WTC11 (cell line): ENCODE measurements at regions not wholly inside any gene's neighbourhood (a gene's known extent, or its start where the extent isn't known, plus 50 kb on each side); places are given as distances from the start of the nearest gene placed in this dataset.

Experiments
- ATAC-seq: fragments of 200-7000 bp; cut with Tn5 transposase; 2 replicates; pipeline ENCODE4 v1.10.0; 2021; ENCODE audit warnings: mild to moderate bottlenecking, moderate library complexity
- CTCF ChIA-PET: fragments of 300-600 bp; sonication (Branson Sonifier 250); formaldehyde crosslinking; loops from one replicate; lab custom pipeline; 2021; ENCODE audit warnings: antibody characterized with exemption; lab: Charles Lee
- POLR2A ChIA-PET: fragments of 350-600 bp; sonication (Branson Sonifier 250); formaldehyde crosslinking; loops from one replicate; lab custom pipeline; 2021; ENCODE audit warnings: antibody characterized with exemption; lab: Charles Lee
- DNase-seq: peaks from one replicate; pipeline ENCODE4 v3.0.0; 2021; ENCODE audit warnings: low spot score
- H3K27ac Mint-ChIP-seq: 2 replicates; pipeline ENCODE4 v1.8.0; 2021; ENCODE audit warnings: mixed read lengths
- H3K27me3 Mint-ChIP-seq: 2 replicates; pipeline ENCODE4 v1.8.0; 2021; ENCODE audit warnings: low read depth, mild to moderate bottlenecking, moderate library complexity, mixed read lengths
- H3K36me3 Mint-ChIP-seq: 2 replicates; pipeline ENCODE4 v1.8.0; 2021; ENCODE audit warnings: mixed read lengths
- H3K4me1 Mint-ChIP-seq: 2 replicates; pipeline ENCODE4 v1.8.0; 2022; ENCODE audit warnings: mixed read lengths
- H3K4me3 Mint-ChIP-seq: 2 replicates; pipeline ENCODE4 v1.8.0; 2021; ENCODE audit warnings: mild to moderate bottlenecking, moderate library complexity, mixed read lengths
- H3K9me3 Mint-ChIP-seq: 2 replicates; pipeline ENCODE4 v1.8.0; 2021; ENCODE audit warnings: mixed read lengths
- ELF4 ChIP-seq: sonication (generic); formaldehyde crosslinking; IDR thresholded peaks from 2 replicates; pipeline ENCODE4 v1.8.1; 2022; ENCODE audit warnings: low read depth, mild to moderate bottlenecking, moderate library complexity, missing genetic modification reagents
- HMGA2 ChIP-seq: fragments of 250-450 bp; sonication (Bioruptor Pico); IDR thresholded peaks from 2 replicates; pipeline ENCODE4 v1.4.0; 2021; ENCODE audit warnings: mild to moderate bottlenecking, moderate library complexity
- NFYB ChIP-seq: sonication (generic); formaldehyde crosslinking; conservative IDR thresholded peaks from 2 replicates; pipeline ENCODE4 v1.8.0; 2022; ENCODE audit warnings: low read depth, missing genetic modification reagents
- NR2C2 ChIP-seq: sonication (generic); formaldehyde crosslinking; IDR thresholded peaks from 2 replicates; pipeline ENCODE4 v1.8.0; 2022; ENCODE audit warnings: mild to moderate bottlenecking, missing genetic modification reagents
- RORB ChIP-seq: fragments of 250-450 bp; sonication (Bioruptor Pico); IDR thresholded peaks from 2 replicates; pipeline ENCODE4 v1.9.0; 2021; ENCODE audit warnings: mild to moderate bottlenecking
- TF ChIP-seq, protein P1 (sequence below): fragments of 200-600 bp; IDR thresholded peaks from 2 replicates; pipeline ENCODE4 v1.8.0; 2022; ENCODE audit warnings: antibody characterized with exemption
- TF ChIP-seq, protein P2 (sequence below): sonication (generic); formaldehyde crosslinking; IDR thresholded peaks from 2 replicates; pipeline ENCODE4 v1.8.1; 2023; ENCODE audit warnings: mild to moderate bottlenecking, moderate library complexity, missing genetic modification reagents
- TF ChIP-seq, protein P3 (sequence below): fragments of 250-450 bp; sonication (Bioruptor Pico); IDR thresholded peaks from 2 replicates; pipeline ENCODE4 v1.8.0; 2021; ENCODE audit warnings: mild to moderate bottlenecking
- TF ChIP-seq, protein P4 (sequence below): sonication (generic); formaldehyde crosslinking; IDR thresholded peaks from 2 replicates; pipeline ENCODE4 v1.8.1; 2022; ENCODE audit warnings: mild to moderate bottlenecking, moderate library complexity, missing genetic modification reagents
- TF ChIP-seq, protein P5 (sequence below): sonication (generic); formaldehyde crosslinking; IDR thresholded peaks from 2 replicates; pipeline ENCODE4 v1.8.0; 2022; ENCODE audit warnings: mild to moderate bottlenecking, missing genetic modification reagents
- TF ChIP-seq, protein P6 (sequence below): sonication (generic); formaldehyde crosslinking; IDR thresholded peaks from 2 replicates; pipeline ENCODE4 v1.8.1; 2023; ENCODE audit warnings: mild to moderate bottlenecking, missing genetic modification reagents
- TF ChIP-seq, protein P7 (sequence below): sonication (generic); formaldehyde crosslinking; IDR thresholded peaks from 2 replicates; pipeline ENCODE4 v1.8.1; 2022; ENCODE audit warnings: missing genetic modification reagents, borderline replicate concordance

DNA sequence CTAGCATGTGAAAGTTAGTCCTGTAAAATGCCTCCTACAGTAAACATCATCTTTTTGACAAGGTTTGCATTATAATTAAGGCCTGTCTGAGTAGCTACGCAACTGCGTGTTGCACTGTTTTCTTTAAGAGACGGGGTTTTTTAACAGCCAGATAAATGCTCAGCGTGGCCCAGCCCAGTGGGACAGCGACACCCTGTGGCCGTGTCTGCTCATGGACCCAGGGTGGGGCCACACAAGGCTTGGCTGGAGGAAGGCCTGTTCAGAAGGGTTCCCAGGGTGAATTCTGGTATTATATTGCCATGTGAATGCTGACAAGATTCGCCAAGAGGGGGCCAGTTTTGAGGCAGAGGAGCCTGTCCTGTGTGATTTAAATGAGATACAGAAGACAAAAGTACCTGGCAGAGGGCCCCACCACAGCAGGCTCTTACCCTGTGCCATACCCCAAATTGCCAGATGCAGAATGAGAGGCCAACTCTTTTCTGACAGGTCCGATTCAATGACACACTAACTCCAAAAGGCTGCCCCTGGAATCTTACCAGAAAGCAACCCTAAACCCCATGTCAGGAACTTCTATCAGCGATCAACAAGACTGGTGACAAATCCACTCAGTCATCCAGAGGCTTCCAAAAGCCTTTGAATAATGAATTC lies 65.9 kb upstream of the IRX6 start:
- ATAC-seq: peak; percentile 95
- Mint-ChIP-seq H3K27me3 (no peaks in the 10 kb centered on the region), H3K9me3 (peaks cover 17% of the 10 kb centered on the region), H3K4me3 (no peak overlapping the region), H3K36me3 (peaks cover 5% of the 10 kb centered on the region), H3K4me1 (no peaks in the 10 kb centered on the region), H3K27ac (no peak overlapping the region)
- ChIA-PET POLR2A (no interaction called here), CTCF (interaction anchor here (0.5 to 1.6 kb wide), 32 partner anchors 9 to 1708 kb away, joined by 3 to 19 read pairs (median 4); partner anchors contain the start of gene IRX5)
- peak; percentile 84 for DNase-seq
- TF ChIP-seq, protein P1, sequence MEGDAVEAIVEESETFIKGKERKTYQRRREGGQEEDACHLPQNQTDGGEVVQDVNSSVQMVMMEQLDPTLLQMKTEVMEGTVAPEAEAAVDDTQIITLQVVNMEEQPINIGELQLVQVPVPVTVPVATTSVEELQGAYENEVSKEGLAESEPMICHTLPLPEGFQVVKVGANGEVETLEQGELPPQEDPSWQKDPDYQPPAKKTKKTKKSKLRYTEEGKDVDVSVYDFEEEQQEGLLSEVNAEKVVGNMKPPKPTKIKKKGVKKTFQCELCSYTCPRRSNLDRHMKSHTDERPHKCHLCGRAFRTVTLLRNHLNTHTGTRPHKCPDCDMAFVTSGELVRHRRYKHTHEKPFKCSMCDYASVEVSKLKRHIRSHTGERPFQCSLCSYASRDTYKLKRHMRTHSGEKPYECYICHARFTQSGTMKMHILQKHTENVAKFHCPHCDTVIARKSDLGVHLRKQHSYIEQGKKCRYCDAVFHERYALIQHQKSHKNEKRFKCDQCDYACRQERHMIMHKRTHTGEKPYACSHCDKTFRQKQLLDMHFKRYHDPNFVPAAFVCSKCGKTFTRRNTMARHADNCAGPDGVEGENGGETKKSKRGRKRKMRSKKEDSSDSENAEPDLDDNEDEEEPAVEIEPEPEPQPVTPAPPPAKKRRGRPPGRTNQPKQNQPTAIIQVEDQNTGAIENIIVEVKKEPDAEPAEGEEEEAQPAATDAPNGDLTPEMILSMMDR: peak; percentile 91
- no peak for TF ChIP-seq HMGA2 (CRISPR knock-in tag)

DNA sequence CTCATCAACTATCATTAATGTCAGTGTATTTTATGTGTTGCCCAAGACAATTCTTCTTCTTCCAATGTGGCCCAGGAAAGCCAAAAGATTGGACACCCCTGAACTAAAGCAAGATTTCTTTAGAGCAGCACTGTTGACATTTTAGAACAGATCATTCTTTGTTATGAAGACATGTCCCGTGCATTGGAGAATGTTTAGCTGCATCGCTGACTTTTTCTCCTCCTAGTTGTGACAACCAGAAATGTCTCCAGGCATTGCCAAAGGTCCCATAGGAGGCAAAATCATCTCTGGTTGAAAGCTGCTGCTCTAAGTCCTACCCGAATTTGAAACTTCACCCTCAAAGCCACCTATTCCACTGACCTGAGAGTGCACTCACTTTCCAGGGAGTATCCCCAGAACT lies 62.7 kb upstream of the IRX6 start:
- TF ChIP-seq, protein P2, sequence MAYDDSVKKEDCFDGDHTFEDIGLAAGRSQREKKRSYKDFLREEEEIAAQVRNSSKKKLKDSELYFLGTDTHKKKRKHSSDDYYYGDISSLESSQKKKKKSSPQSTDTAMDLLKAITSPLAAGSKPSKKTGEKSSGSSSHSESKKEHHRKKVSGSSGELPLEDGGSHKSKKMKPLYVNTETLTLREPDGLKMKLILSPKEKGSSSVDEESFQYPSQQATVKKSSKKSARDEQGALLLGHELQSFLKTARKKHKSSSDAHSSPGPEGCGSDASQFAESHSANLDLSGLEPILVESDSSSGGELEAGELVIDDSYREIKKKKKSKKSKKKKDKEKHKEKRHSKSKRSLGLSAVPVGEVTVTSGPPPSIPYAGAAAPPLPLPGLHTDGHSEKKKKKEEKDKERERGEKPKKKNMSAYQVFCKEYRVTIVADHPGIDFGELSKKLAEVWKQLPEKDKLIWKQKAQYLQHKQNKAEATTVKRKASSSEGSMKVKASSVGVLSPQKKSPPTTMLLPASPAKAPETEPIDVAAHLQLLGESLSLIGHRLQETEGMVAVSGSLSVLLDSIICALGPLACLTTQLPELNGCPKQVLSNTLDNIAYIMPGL (CRISPR knock-in tag): no peak
- TF ChIP-seq, protein P3, sequence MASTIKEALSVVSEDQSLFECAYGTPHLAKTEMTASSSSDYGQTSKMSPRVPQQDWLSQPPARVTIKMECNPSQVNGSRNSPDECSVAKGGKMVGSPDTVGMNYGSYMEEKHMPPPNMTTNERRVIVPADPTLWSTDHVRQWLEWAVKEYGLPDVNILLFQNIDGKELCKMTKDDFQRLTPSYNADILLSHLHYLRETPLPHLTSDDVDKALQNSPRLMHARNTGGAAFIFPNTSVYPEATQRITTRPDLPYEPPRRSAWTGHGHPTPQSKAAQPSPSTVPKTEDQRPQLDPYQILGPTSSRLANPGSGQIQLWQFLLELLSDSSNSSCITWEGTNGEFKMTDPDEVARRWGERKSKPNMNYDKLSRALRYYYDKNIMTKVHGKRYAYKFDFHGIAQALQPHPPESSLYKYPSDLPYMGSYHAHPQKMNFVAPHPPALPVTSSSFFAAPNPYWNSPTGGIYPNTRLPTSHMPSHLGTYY (CRISPR knock-in tag): no peak
- TF ChIP-seq NFYB (CRISPR knock-in tag) (no peak), NR2C2 (CRISPR knock-in tag) (no peak), RORB (no peak), ELF4 (CRISPR knock-in tag) (no peak)
- TF ChIP-seq, protein P4, sequence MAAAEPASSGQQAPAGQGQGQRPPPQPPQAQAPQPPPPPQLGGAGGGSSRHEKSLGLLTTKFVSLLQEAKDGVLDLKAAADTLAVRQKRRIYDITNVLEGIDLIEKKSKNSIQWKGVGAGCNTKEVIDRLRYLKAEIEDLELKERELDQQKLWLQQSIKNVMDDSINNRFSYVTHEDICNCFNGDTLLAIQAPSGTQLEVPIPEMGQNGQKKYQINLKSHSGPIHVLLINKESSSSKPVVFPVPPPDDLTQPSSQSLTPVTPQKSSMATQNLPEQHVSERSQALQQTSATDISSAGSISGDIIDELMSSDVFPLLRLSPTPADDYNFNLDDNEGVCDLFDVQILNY (CRISPR knock-in tag): no peak
- TF ChIP-seq, protein P5, sequence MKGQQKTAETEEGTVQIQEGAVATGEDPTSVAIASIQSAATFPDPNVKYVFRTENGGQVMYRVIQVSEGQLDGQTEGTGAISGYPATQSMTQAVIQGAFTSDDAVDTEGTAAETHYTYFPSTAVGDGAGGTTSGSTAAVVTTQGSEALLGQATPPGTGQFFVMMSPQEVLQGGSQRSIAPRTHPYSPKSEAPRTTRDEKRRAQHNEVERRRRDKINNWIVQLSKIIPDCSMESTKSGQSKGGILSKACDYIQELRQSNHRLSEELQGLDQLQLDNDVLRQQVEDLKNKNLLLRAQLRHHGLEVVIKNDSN (CRISPR knock-in tag): no peak
- TF ChIP-seq, protein P6, sequence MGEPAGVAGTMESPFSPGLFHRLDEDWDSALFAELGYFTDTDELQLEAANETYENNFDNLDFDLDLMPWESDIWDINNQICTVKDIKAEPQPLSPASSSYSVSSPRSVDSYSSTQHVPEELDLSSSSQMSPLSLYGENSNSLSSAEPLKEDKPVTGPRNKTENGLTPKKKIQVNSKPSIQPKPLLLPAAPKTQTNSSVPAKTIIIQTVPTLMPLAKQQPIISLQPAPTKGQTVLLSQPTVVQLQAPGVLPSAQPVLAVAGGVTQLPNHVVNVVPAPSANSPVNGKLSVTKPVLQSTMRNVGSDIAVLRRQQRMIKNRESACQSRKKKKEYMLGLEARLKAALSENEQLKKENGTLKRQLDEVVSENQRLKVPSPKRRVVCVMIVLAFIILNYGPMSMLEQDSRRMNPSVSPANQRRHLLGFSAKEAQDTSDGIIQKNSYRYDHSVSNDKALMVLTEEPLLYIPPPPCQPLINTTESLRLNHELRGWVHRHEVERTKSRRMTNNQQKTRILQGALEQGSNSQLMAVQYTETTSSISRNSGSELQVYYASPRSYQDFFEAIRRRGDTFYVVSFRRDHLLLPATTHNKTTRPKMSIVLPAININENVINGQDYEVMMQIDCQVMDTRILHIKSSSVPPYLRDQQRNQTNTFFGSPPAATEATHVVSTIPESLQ (CRISPR knock-in tag): no peak
- TF ChIP-seq, protein P7, sequence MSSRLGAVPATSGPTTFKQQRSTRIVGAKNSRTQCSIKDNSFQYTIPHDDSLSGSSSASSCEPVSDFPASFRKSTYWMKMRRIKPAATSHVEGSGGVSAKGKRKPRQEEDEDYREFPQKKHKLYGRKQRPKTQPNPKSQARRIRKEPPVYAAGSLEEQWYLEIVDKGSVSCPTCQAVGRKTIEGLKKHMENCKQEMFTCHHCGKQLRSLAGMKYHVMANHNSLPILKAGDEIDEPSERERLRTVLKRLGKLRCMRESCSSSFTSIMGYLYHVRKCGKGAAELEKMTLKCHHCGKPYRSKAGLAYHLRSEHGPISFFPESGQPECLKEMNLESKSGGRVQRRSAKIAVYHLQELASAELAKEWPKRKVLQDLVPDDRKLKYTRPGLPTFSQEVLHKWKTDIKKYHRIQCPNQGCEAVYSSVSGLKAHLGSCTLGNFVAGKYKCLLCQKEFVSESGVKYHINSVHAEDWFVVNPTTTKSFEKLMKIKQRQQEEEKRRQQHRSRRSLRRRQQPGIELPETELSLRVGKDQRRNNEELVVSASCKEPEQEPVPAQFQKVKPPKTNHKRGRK (CRISPR knock-in tag): no peak
- H3K9me3 Mint-ChIP-seq: no peaks in the 10 kb centered on the region
- no peak overlapping the region for H3K4me3 Mint-ChIP-seq
- H3K27ac Mint-ChIP-seq: no peak overlapping the region
- H3K36me3 Mint-ChIP-seq: no peaks in the 10 kb centered on the region
- ATAC-seq (no peak), DNase-seq (no peak)
- CTCF ChIA-PET: interaction anchor here (0.7 kb wide), 1 partner anchor 110 kb away, joined by 3 read pairs; no protein-coding TSS in a partner anchor
- no peaks in the 10 kb centered on the region for H3K4me1 Mint-ChIP-seq
- POLR2A ChIA-PET: no interaction called here
- H3K27me3 Mint-ChIP-seq: peaks cover 5% of the 10 kb centered on the region; the same call in 1 of the 2 replicates
